Progenitor cell of endocrine pancreas (in vitro differentiated cells): ENCODE measurements at regions not wholly inside any gene's neighbourhood (a gene's known extent, or its start where the extent isn't known, plus 50 kb on each side); places are given as distances from the start of the nearest gene placed in this dataset.

Experiments used
- DNase-seq: peaks from one replicate; pipeline ENCODE4 v3.0.0; 2021; ENCODE audit warnings: low spot score; ENCODE audit not compliant: unreplicated experiment
- H3K27ac Mint-ChIP-seq: 2 replicates; pipeline ENCODE4 v1.8.0; 2021; ENCODE audit warnings: mild to moderate bottlenecking, moderate library complexity, mixed read lengths
- H3K27me3 Mint-ChIP-seq: 2 replicates; pipeline ENCODE4 v1.8.0; 2021; ENCODE audit warnings: mixed read lengths
- H3K36me3 Mint-ChIP-seq: 2 replicates; pipeline ENCODE4 v1.8.0; 2022; ENCODE audit warnings: mixed read lengths; ENCODE audit not compliant: insufficient read depth
- H3K4me1 Mint-ChIP-seq: 2 replicates; pipeline ENCODE4 v1.8.0; 2021; ENCODE audit warnings: low read depth, mixed read lengths
- H3K4me3 Mint-ChIP-seq: 2 replicates; pipeline ENCODE4 v1.8.0; 2021; ENCODE audit warnings: low read depth, mild to moderate bottlenecking, moderate library complexity, mixed read lengths
- H3K9me3 Mint-ChIP-seq: 2 replicates; pipeline ENCODE4 v1.8.0; 2021; ENCODE audit warnings: low read depth, mixed read lengths
- CTCF ChIP-seq: fragments of 200-600 bp; sonication (generic); IDR thresholded peaks from one replicate; pipeline ENCODE4 v1.5.0; 2021; ENCODE audit warnings: antibody characterized with exemption, mild to moderate bottlenecking; ENCODE audit not compliant: unreplicated experiment

GRCh38 chr1:88318740-88319139, 365.3 kb upstream of the PKN2 start:
- Mint-ChIP-seq H3K27me3 (no peaks in the 10 kb centered on the region), H3K27ac (no peak overlapping the region), H3K36me3 (no peaks in the 10 kb centered on the region), H3K4me3 (no peak overlapping the region), H3K9me3 (no peaks in the 10 kb centered on the region), H3K4me1 (peaks cover 1% of the 10 kb centered on the region)
- no peak for DNase-seq
- TF ChIP-seq CTCF: no peak

- H3K27me3 Mint-ChIP-seq: no peaks in the 10 kb centered on the region
- H3K27ac Mint-ChIP-seq: no peak overlapping the region
- TF ChIP-seq CTCF: no peak
- peaks cover 1% of the 10 kb centered on the region for H3K4me1 Mint-ChIP-seq
- no peaks in the 10 kb centered on the region for H3K36me3 Mint-ChIP-seq
- DNase-seq: no peak
- no peaks in the 10 kb centered on the region for H3K9me3 Mint-ChIP-seq
- no peak overlapping the region for H3K4me3 Mint-ChIP-seq
Measured at GRCh38 chr1:88320291-88320690, 363.8 kb upstream of the PKN2 start.

GRCh38 chr1:88321706-88322105, 362.4 kb upstream of the PKN2 start:
- Mint-ChIP-seq H3K4me3 (no peak overlapping the region), H3K9me3 (no peaks in the 10 kb centered on the region), H3K27ac (no peak overlapping the region), H3K36me3 (no peaks in the 10 kb centered on the region), H3K27me3 (no peaks in the 10 kb centered on the region), H3K4me1 (peaks cover 1% of the 10 kb centered on the region)
- DNase-seq: no peak
- TF ChIP-seq CTCF: no peak

GRCh38 chr1:88324899-88325298, 359.2 kb upstream of the PKN2 start:
- DNase-seq: no peak
- Mint-ChIP-seq H3K36me3 (no peaks in the 10 kb centered on the region), H3K27ac (no peak overlapping the region), H3K4me3 (no peak overlapping the region), H3K9me3 (no peaks in the 10 kb centered on the region), H3K27me3 (no peaks in the 10 kb centered on the region), H3K4me1 (peaks cover 4% of the 10 kb centered on the region)
- TF ChIP-seq CTCF: no peak

- DNase-seq: no peak
- peaks cover 4% of the 10 kb centered on the region for H3K4me1 Mint-ChIP-seq
- no peaks in the 10 kb centered on the region for H3K9me3 Mint-ChIP-seq
- TF ChIP-seq CTCF: no peak
- H3K27ac Mint-ChIP-seq: no peak overlapping the region
- no peaks in the 10 kb centered on the region for H3K36me3 Mint-ChIP-seq
- H3K4me3 Mint-ChIP-seq: no peak overlapping the region
- H3K27me3 Mint-ChIP-seq: no peaks in the 10 kb centered on the region
Measured at GRCh38 chr1:88327391-88328267, 356.4 kb upstream of the PKN2 start.
